GM23338 (cell line): ENCODE measurements at regions not wholly inside any gene's neighbourhood (a gene's known extent, or its start where the extent isn't known, plus 50 kb on each side); places are given as distances from the start of the nearest gene placed in this dataset.
"Not testable (repeated sequence)": the region's sequence is repeated elsewhere in the genome, so short reads cannot be mapped to it uniquely, and the experiment has no call there.

ENCODE experiments used
- ATAC-seq: fragments of 200-7000 bp; cut with Tn5 transposase; 3 replicates; pipeline ENCODE4 v1.9.1; 2020
- DNase-seq: peaks from one replicate; pipeline ENCODE4 v3.0.0-alpha.2; 2015; ENCODE audit warnings: low spot score
- H2AFZ ChIP-seq: fragments of 200-600 bp; sonication (generic); 2 replicates; pipeline ENCODE4 v1.8.0; 2016; ENCODE audit warnings: antibody characterized with exemption, mild to moderate bottlenecking, moderate library complexity
- H3F3A ChIP-seq: fragments of 200-600 bp; sonication (generic); replicated peaks from 2 replicates; pipeline ENCODE4 v1.8.0; 2017; ENCODE audit warnings: antibody characterized with exemption, mixed run types, low read depth
- H3K27ac ChIP-seq: fragments of 200-600 bp; sonication (generic); 2 replicates; pipeline ENCODE4 v1.6.1; 2016; ENCODE audit warnings: low read depth
- H3K27me3 ChIP-seq: fragments of 200-600 bp; sonication (generic); 2 replicates; pipeline ENCODE4 v1.8.0; 2016; ENCODE audit warnings: mild to moderate bottlenecking, mixed run types, moderate library complexity; ENCODE audit not compliant: insufficient read depth
- H3K36me3 ChIP-seq: fragments of 200-600 bp; sonication (generic); 2 replicates; pipeline ENCODE4 v1.8.0; 2016; ENCODE audit warnings: mild to moderate bottlenecking; ENCODE audit not compliant: insufficient read depth
- H3K4me1 ChIP-seq: fragments of 200-600 bp; sonication (generic); 2 replicates; pipeline ENCODE4 v1.8.0; 2016; ENCODE audit warnings: mild to moderate bottlenecking, moderate library complexity; ENCODE audit not compliant: insufficient read depth
- H3K4me2 ChIP-seq: fragments of 200-600 bp; sonication (generic); 2 replicates; pipeline ENCODE4 v1.7.1; 2017; ENCODE audit warnings: mixed run types
- H3K4me3 ChIP-seq: fragments of 200-600 bp; sonication (generic); 2 replicates; pipeline ENCODE4 v1.6.1; 2016; ENCODE audit warnings: mixed run types
- H3K79me2 ChIP-seq: fragments of 200-600 bp; sonication (generic); replicated peaks from 2 replicates; pipeline ENCODE4 v1.8.0; 2017; ENCODE audit warnings: mild to moderate bottlenecking; ENCODE audit not compliant: insufficient read depth
- H3K9me2 ChIP-seq: fragments of 200-600 bp; sonication (generic); 2 replicates; pipeline ENCODE4 v1.8.0; 2017; ENCODE audit not compliant: insufficient read depth
- H4K20me1 ChIP-seq: fragments of 200-600 bp; sonication (generic); replicated peaks from 2 replicates; pipeline ENCODE4 v1.8.0; 2017; ENCODE audit warnings: mild to moderate bottlenecking; ENCODE audit not compliant: insufficient read depth
- H3K27ac Mint-ChIP-seq: 2 replicates; pipeline ENCODE4 v1.8.0; 2020; ENCODE audit warnings: inconsistent platforms, mild to moderate bottlenecking, moderate library complexity, mixed read lengths
- H3K27me3 Mint-ChIP-seq: 3 replicates; pipeline ENCODE4 v1.8.0; 2022; ENCODE audit warnings: low read depth, mild to moderate bottlenecking, moderate library complexity, mixed read lengths, inconsistent platforms; ENCODE audit not compliant: insufficient read depth, poor library complexity
- H3K36me3 Mint-ChIP-seq: 3 replicates; pipeline ENCODE4 v1.8.0; 2021; ENCODE audit warnings: low read depth, mild to moderate bottlenecking, inconsistent platforms, moderate library complexity, mixed read lengths
- H3K4me1 Mint-ChIP-seq: 3 replicates; pipeline ENCODE4 v1.8.0; 2020; ENCODE audit warnings: mild to moderate bottlenecking, inconsistent platforms, mixed read lengths
- H3K4me3 Mint-ChIP-seq: 3 replicates; pipeline ENCODE4 v1.8.0; 2021; ENCODE audit warnings: moderate library complexity, mild to moderate bottlenecking, inconsistent platforms, mixed read lengths
- H3K9me3 Mint-ChIP-seq: 3 replicates; pipeline ENCODE4 v1.8.0; 2020; ENCODE audit warnings: moderate library complexity, mild to moderate bottlenecking, inconsistent platforms, mixed read lengths
- TF ChIP-seq, protein P1 (sequence below), 2 experiments: fragments of 200-600 bp in 1 of 2; sonication (generic) in 1 of 2; conservative IDR thresholded peaks; 2 replicates each; pipeline versions ENCODE4 v1.5.1 to v1.6.1; 2016 to 2017; ENCODE audit warnings: antibody characterized with exemption in 2 of 2, low read depth in 2 of 2, mild to moderate bottlenecking in 2 of 2, moderate library complexity in 1 of 2
- TF ChIP-seq, protein P2 (sequence below): fragments of 250-450 bp; sonication (Bioruptor Pico); IDR thresholded peaks from 2 replicates; pipeline ENCODE4 v1.5.0; 2020; ENCODE audit warnings: mild to moderate bottlenecking, moderate library complexity

DNA sequence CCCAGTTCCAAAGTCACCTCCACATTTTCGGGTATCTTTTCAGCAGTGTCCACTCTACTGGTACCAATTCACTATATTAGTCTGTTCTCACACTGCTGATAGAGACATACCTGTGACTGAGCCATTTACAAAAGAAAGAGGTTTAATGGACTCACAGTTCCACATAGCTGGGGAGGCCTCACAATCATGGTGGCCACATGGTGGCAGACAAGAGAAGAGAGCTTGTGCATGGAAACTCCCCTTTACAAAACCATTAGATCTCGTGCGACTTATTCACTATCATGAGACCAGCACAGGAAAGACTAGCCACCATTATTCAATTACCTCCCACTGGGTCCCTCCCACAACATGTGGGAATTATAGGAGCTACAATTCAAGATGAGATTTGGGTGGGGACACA lies 335.7 kb upstream of the SLC7A11 start:
- peak; percentile 24 for DNase-seq

More for the DNA sequence above, 335.7 kb upstream of the SLC7A11 start:
- H3K9me2 ChIP-seq, H3K4me3 ChIP-seq, H3K4me3 Mint-ChIP-seq, H4K20me1 ChIP-seq, H3K27ac ChIP-seq, H3K4me1 Mint-ChIP-seq, H3K27me3 Mint-ChIP-seq, H3K4me1 ChIP-seq, H3K27me3 ChIP-seq, H3F3A ChIP-seq, H2AFZ ChIP-seq, H3K4me2 ChIP-seq, H3K36me3 ChIP-seq, H3K79me2 ChIP-seq: not testable (repeated sequence)
- TF ChIP-seq, protein P1, sequence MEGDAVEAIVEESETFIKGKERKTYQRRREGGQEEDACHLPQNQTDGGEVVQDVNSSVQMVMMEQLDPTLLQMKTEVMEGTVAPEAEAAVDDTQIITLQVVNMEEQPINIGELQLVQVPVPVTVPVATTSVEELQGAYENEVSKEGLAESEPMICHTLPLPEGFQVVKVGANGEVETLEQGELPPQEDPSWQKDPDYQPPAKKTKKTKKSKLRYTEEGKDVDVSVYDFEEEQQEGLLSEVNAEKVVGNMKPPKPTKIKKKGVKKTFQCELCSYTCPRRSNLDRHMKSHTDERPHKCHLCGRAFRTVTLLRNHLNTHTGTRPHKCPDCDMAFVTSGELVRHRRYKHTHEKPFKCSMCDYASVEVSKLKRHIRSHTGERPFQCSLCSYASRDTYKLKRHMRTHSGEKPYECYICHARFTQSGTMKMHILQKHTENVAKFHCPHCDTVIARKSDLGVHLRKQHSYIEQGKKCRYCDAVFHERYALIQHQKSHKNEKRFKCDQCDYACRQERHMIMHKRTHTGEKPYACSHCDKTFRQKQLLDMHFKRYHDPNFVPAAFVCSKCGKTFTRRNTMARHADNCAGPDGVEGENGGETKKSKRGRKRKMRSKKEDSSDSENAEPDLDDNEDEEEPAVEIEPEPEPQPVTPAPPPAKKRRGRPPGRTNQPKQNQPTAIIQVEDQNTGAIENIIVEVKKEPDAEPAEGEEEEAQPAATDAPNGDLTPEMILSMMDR (conservative IDR thresholded peaks at IDR 0.05; ENCODE audit: low read depth in 2 of 2): peak; percentile 48 to 54
- TF ChIP-seq, protein P2, sequence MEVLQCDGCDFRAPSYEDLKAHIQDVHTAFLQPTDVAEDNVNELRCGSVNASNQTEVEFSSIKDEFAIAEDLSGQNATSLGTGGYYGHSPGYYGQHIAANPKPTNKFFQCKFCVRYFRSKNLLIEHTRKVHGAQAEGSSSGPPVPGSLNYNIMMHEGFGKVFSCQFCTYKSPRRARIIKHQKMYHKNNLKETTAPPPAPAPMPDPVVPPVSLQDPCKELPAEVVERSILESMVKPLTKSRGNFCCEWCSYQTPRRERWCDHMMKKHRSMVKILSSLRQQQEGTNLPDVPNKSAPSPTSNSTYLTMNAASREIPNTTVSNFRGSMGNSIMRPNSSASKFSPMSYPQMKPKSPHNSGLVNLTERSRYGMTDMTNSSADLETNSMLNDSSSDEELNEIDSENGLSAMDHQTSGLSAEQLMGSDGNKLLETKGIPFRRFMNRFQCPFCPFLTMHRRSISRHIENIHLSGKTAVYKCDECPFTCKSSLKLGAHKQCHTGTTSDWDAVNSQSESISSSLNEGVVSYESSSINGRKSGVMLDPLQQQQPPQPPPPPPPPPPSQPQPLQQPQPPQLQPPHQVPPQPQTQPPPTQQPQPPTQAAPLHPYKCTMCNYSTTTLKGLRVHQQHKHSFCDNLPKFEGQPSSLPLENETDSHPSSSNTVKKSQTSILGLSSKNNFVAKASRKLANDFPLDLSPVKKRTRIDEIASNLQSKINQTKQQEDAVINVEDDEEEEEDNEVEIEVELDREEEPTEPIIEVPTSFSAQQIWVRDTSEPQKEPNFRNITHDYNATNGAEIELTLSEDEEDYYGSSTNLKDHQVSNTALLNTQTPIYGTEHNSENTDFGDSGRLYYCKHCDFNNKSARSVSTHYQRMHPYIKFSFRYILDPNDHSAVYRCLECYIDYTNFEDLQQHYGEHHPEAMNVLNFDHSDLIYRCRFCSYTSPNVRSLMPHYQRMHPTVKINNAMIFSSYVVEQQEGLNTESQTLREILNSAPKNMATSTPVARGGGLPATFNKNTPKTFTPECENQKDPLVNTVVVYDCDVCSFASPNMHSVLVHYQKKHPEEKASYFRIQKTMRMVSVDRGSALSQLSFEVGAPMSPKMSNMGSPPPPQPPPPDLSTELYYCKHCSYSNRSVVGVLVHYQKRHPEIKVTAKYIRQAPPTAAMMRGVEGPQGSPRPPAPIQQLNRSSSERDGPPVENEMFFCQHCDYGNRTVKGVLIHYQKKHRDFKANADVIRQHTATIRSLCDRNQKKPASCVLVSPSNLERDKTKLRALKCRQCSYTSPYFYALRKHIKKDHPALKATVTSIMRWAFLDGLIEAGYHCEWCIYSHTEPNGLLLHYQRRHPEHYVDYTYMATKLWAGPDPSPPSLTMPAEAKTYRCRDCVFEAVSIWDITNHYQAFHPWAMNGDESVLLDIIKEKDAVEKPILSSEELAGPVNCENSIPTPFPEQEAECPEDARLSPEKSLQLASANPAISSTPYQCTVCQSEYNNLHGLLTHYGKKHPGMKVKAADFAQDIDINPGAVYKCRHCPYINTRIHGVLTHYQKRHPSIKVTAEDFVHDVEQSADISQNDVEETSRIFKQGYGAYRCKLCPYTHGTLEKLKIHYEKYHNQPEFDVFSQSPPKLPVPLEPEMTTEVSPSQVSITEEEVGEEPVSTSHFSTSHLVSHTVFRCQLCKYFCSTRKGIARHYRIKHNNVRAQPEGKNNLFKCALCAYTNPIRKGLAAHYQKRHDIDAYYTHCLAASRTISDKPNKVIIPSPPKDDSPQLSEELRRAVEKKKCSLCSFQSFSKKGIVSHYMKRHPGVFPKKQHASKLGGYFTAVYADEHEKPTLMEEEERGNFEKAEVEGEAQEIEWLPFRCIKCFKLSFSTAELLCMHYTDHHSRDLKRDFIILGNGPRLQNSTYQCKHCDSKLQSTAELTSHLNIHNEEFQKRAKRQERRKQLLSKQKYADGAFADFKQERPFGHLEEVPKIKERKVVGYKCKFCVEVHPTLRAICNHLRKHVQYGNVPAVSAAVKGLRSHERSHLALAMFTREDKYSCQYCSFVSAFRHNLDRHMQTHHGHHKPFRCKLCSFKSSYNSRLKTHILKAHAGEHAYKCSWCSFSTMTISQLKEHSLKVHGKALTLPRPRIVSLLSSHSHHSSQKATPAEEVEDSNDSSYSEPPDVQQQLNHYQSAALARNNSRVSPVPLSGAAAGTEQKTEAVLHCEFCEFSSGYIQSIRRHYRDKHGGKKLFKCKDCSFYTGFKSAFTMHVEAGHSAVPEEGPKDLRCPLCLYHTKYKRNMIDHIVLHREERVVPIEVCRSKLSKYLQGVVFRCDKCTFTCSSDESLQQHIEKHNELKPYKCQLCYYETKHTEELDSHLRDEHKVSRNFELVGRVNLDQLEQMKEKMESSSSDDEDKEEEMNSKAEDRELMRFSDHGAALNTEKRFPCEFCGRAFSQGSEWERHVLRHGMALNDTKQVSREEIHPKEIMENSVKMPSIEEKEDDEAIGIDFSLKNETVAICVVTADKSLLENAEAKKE (CRISPR knock-in tag): peak; percentile 52; the same call in 1 of the 2 replicates
- ATAC-seq: peak; percentile 32; the same call in 1 of the 3 replicates
- H3K36me3 Mint-ChIP-seq: peaks cover 38% of the 10 kb centered on the region
- H3K27ac Mint-ChIP-seq: peak overlapping the region; percentile 21; the same call in 1 of the 2 replicates
- H3K9me3 Mint-ChIP-seq: peaks cover 46% of the 10 kb centered on the region
